DOHH2 (cell line): ENCODE measurements at regions not wholly inside any gene's neighbourhood (a gene's known extent, or its start where the extent isn't known, plus 50 kb on each side); places are given as distances from the start of the nearest gene placed in this dataset.
"Not testable (repeated sequence)": the region's sequence is repeated elsewhere in the genome, so short reads cannot be mapped to it uniquely, and the experiment has no call there.

Experiments used
- H3F3A ChIP-seq: fragments of 200-600 bp; sonication (generic), shearing (Covaris generic); 2 replicates; pipeline ENCODE4 v1.6.0; 2016; ENCODE audit warnings: antibody characterized with exemption, mild to moderate bottlenecking; ENCODE audit not compliant: control insufficient read depth, insufficient read depth
- H3K27ac ChIP-seq: fragments of 200-600 bp; sonication (generic); 2 replicates; pipeline ENCODE4 v1.5.1; 2014; ENCODE audit warnings: low read depth, mild to moderate bottlenecking, low read length, moderate library complexity
- H3K27me3 ChIP-seq: fragments of 200-600 bp; sonication (generic); 2 replicates; pipeline ENCODE4 v1.6.1; 2014; ENCODE audit warnings: mild to moderate bottlenecking, low read length, mixed read lengths; ENCODE audit not compliant: control insufficient read depth
- H3K36me3 ChIP-seq: fragments of 200-600 bp; sonication (generic); 2 replicates; pipeline ENCODE4 v1.6.1; 2014; ENCODE audit warnings: mild to moderate bottlenecking, low read length, moderate library complexity, mixed read lengths; ENCODE audit not compliant: control insufficient read depth
- H3K4me1 ChIP-seq: fragments of 200-600 bp; sonication (generic); 2 replicates; pipeline ENCODE4 v1.6.1; 2014; ENCODE audit warnings: mild to moderate bottlenecking, low read length, mixed read lengths; ENCODE audit not compliant: control insufficient read depth
- H3K4me2 ChIP-seq: fragments of 200-600 bp; sonication (generic); 2 replicates; pipeline ENCODE4 v1.6.0; 2014; ENCODE audit warnings: mild to moderate bottlenecking, low read length, moderate library complexity
- H3K4me3 ChIP-seq: fragments of 200-600 bp; sonication (generic); 2 replicates; pipeline ENCODE4 v1.5.1; 2014; ENCODE audit warnings: mild to moderate bottlenecking, low read length, mixed read lengths
- H3K79me2 ChIP-seq: fragments of 200-600 bp; sonication (generic); 2 replicates; pipeline ENCODE4 v1.6.1; 2014; ENCODE audit warnings: mild to moderate bottlenecking, low read length, mixed read lengths; ENCODE audit not compliant: control insufficient read depth
- H3K9me2 ChIP-seq: fragments of 200-600 bp; sonication (generic); replicated peaks from 2 replicates; pipeline ENCODE4 v1.6.1; 2014; ENCODE audit warnings: mild to moderate bottlenecking, low read length, mixed read lengths; ENCODE audit not compliant: control insufficient read depth
- H3K9me3 ChIP-seq: fragments of 200-600 bp; sonication (generic); 2 replicates; pipeline ENCODE4 v1.6.1; 2014; ENCODE audit warnings: antibody characterized with exemption, low read length, mixed read lengths; ENCODE audit not compliant: control insufficient read depth, insufficient read depth
- H4K20me1 ChIP-seq: fragments of 200-600 bp; sonication (generic); 2 replicates; pipeline ENCODE4 v1.6.0; 2014; ENCODE audit warnings: low read depth, mild to moderate bottlenecking, antibody characterized with exemption, low read length, moderate library complexity; ENCODE audit not compliant: control insufficient read depth, insufficient read depth
- EZH2phosphoT487 ChIP-seq: fragments of 200-600 bp; sonication (generic); IDR thresholded peaks from 2 replicates; pipeline ENCODE4 v1.6.1; 2017; ENCODE audit warnings: borderline replicate concordance, mild to moderate bottlenecking, antibody characterized with exemption, low read length, moderate library complexity, mixed read lengths
- TF ChIP-seq, protein P1 (sequence below): fragments of 200-600 bp; sonication (generic); IDR thresholded peaks from one replicate; pipeline ENCODE4 v1.5.1; 2014; ENCODE audit warnings: antibody characterized with exemption, mild to moderate bottlenecking, low read depth, low read length; ENCODE audit not compliant: poor library complexity, severe bottlenecking

DNA sequence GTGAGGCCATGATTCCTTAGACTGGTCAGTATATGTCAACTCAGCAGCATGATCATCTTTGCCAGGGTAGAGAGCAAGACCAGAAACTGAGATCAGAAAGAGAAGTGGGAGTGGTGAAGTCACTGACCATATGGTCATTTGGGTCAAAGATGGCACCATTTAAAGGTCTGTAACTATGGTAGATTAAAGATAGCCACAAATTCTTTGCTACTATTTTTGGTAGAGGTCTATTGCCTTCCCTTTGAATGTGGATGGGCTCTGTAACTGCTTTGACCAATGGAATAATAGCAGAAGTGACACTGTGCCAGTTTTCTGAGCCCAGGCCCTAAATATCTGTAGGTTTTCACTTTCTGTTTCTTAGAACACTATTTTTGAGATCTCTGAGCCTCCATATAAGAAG is 117.6 kb downstream of the PCSK1 start:
- Histone ChIP-seq H3K4me3 (no peak overlapping the region), H3K4me2 (no peak overlapping the region)
- no peak for TF ChIP-seq EZH2phosphoT487
- TF ChIP-seq, protein P1, sequence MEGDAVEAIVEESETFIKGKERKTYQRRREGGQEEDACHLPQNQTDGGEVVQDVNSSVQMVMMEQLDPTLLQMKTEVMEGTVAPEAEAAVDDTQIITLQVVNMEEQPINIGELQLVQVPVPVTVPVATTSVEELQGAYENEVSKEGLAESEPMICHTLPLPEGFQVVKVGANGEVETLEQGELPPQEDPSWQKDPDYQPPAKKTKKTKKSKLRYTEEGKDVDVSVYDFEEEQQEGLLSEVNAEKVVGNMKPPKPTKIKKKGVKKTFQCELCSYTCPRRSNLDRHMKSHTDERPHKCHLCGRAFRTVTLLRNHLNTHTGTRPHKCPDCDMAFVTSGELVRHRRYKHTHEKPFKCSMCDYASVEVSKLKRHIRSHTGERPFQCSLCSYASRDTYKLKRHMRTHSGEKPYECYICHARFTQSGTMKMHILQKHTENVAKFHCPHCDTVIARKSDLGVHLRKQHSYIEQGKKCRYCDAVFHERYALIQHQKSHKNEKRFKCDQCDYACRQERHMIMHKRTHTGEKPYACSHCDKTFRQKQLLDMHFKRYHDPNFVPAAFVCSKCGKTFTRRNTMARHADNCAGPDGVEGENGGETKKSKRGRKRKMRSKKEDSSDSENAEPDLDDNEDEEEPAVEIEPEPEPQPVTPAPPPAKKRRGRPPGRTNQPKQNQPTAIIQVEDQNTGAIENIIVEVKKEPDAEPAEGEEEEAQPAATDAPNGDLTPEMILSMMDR = no peak

DNA sequence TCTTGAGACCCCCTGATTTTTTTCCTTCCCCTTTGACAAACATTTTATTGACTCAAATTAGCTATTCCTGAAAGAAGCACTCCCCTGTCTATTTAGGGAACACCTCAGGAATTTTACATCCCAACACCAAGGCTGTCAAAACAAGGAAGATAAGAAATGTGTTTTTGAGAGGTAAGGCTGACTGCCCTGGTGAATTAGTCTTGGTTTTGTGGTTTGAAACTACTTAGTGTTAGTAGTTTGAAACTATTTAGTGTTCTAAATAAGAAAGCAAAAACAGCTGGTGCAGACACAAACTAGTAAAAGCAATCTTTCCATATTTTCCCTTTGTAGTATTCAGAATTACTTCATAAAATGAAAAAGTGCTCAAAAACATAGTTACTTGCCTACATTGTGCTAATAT is 120.7 kb downstream of the PCSK1 start:
- Histone ChIP-seq H3K4me1 (no peaks in the 10 kb centered on the region), H3K79me2 (no peaks in the 10 kb centered on the region), H3K36me3 (no peaks in the 10 kb centered on the region), H3F3A (no peaks in the 10 kb centered on the region), H3K4me3 (no peak overlapping the region), H4K20me1 (no peaks in the 10 kb centered on the region), H3K27ac (no peak overlapping the region), H3K4me2 (no peak overlapping the region), H3K9me3 (no peaks in the 10 kb centered on the region), H3K9me2 (no peaks in the 10 kb centered on the region), H3K27me3 (no peaks in the 10 kb centered on the region)
- TF ChIP-seq EZH2phosphoT487 = no peak
- TF ChIP-seq, protein P1 = no peak

More for the DNA sequence above, 117.6 kb downstream of the PCSK1 start:
- Histone ChIP-seq H3K27ac (no peak overlapping the region), H3K79me2 (no peaks in the 10 kb centered on the region), H3K36me3 (no peaks in the 10 kb centered on the region), H3K9me2 (no peaks in the 10 kb centered on the region), H3K27me3 (no peaks in the 10 kb centered on the region), H3F3A (no peaks in the 10 kb centered on the region), H3K4me1 (no peaks in the 10 kb centered on the region), H4K20me1 (no peaks in the 10 kb centered on the region), H3K9me3 (no peaks in the 10 kb centered on the region)

DNA sequence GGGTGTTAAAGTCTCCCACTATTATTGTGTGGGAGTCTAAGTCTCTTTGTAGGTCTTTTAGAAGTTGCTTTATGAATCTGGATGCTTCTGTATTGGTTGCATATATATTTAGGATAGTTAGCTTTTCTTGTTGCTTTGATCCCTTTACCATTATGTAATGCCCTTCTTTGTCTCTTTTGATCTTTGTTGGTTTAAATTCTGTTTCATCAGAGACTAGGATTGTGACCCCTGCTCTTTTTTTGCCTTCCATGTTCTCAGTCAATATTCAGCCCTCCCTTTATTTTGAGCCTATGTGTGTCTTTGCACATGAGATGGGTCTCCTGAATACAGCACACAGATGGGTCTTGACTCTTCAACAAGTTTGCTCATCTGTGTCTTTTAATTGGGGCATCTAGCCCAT is 126.0 kb downstream of the PCSK1 start:
- H3K27ac ChIP-seq, H3K79me2 ChIP-seq, H3K36me3 ChIP-seq, H3K4me3 ChIP-seq, H3K4me2 ChIP-seq, H3K9me3 ChIP-seq, H3F3A ChIP-seq, H3K27me3 ChIP-seq, H3K9me2 ChIP-seq, H3K4me1 ChIP-seq, H4K20me1 ChIP-seq: not testable (repeated sequence)

DNA sequence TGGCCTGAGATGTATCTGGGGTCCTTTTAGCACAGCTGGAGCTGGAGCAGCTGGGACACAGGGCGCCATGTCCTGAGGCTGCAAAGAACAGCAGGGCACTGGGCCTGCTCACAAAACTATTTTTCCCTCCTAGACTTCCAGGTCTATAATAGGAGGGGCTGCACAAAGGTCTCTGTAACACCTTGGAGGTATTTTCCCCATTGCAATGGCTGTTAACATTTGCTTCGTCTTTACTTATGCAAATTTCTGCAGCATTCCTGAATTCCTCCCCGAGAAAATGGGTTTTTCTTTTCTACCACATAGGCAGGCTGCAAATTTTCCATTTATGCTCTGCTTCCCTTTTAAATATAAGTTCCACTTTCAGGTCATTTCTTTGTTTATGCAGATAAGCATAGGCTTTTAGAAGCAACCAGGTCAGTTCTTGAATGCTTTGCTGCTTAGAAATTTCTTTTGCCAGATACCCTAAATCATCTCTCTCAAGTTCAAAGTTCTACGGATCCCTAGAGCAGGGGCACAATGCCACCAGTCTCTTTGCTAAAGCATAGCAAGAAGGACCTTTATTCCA is 130.8 kb downstream of the PCSK1 start:
- Histone ChIP-seq H3K27ac (no peak overlapping the region), H3K9me3 (no peaks in the 10 kb centered on the region), H3K27me3 (no peaks in the 10 kb centered on the region), H3K4me1 (no peaks in the 10 kb centered on the region), H3K4me2 (no peak overlapping the region), H3K4me3 (no peak overlapping the region), H4K20me1 (no peaks in the 10 kb centered on the region), H3K79me2 (no peaks in the 10 kb centered on the region), H3F3A (no peaks in the 10 kb centered on the region), H3K36me3 (no peaks in the 10 kb centered on the region), H3K9me2 (no peaks in the 10 kb centered on the region)
- no peak for TF ChIP-seq EZH2phosphoT487
- TF ChIP-seq, protein P1 = no peak
